GM18858 (cell line): ENCODE measurements at regions not wholly inside any gene's neighbourhood (a gene's known extent, or its start where the extent isn't known, plus 50 kb on each side); places are given as distances from the start of the nearest gene placed in this dataset.
"Not testable (repeated sequence)": the region's sequence is repeated elsewhere in the genome, so short reads cannot be mapped to it uniquely, and the experiment has no call there.

ENCODE experiments used
- ATAC-seq: cut with Tn5 transposase; IDR thresholded peaks from one replicate; pipeline ENCODE4 v1.9.1; 2021; ENCODE audit not compliant: unreplicated experiment

- ATAC-seq, result not testable (repeated sequence)
These were observed 50.2 kb upstream of the FCGR2A start for GRCh38 chr1:161454865-161455707.

- peak; percentile 57 for ATAC-seq
These were observed 51.0 kb upstream of the FCGR2A start for GRCh38 chr1:161453950-161454864.

DNA sequence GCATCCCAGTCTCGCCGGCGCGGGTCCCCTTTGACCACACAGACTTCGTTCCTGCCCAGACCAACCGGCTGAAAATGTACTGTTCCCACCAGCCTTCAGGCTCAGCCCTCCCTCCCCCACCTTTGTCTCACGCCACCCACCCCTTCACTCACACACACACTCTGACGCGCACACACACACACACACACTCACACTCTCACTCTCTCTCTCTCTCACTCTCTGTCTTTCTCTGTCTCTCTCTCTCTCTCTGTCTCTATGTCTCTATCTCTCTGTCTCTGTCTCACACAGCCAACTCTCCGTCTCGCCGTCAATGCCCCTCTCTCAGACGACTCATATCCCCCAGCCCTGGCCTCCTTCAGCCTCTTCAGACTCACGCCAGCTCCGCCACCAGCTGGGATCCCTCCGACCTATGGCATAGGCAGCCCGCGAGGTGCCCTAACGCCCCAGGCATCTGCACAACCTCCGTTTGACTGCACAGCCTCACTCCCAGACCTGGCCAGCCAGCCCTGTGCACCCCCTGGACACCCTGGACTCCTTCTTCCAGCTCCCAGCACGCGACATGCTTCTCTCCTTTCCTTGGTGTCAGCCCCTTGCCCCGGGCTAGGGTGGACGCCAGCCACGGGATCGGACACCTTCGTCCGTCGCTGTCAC, 53.4 kb upstream of the FCGR2A start:
- not testable (repeated sequence) for ATAC-seq

DNA sequence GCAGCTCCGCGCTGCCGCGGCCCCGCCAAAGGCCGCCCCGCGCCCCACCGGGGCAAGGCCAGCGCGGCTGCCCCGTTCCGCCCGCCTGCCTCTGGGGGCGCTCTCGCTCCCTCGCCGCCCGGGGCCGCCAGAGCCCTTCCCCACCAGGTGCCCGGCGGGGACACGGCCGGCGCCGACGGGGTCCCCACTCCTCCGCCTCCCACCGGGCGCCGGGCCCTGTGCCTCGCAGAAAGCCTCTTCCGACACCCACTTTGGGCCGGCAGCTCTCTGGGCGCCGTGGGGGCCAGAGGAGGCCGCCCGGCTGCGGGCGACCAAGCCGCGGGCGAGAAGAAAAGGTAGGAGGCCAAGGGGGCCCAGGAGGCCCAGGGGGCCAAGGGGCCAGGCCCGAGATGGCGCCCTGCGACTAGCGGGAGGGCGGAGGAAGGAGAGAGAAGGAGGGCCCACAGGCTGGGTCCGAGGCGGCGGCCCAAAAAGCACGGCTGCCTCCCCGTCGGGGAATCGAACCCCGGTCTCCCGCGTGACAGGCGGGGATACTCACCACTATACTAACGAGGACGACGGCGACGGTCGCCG, 57.4 kb upstream of the FCGR2A start:
- not testable (repeated sequence) for ATAC-seq

GRCh38 chr1:161447040-161447759, 58.1 kb upstream of the FCGR2A start:
- not testable (repeated sequence) for ATAC-seq

DNA sequence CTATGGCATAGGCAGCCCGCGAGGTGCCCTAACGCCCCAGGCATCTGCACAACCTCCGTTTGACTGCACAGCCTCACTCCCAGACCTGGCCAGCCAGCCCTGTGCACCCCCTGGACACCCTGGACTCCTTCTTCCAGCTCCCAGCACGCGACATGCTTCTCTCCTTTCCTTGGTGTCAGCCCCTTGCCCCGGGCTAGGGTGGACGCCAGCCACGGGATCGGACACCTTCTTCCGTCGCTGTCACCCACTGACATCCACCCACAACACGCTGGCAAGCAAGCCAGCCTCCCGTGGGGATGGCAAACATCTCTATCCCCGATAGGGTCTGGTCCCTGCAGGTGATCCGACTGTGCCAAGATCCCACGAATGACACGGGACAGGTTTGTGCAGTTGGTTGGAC, 60.5 kb upstream of the FCGR2A start:
- not testable (repeated sequence) for ATAC-seq

- ATAC-seq, result not testable (repeated sequence)
These were observed 61.0 kb upstream of the FCGR2A start for GRCh38 chr1:161444255-161444654.

GRCh38 chr1:161440312-161440894, 64.9 kb upstream of the FCGR2A start:
- ATAC-seq, result no peak

DNA sequence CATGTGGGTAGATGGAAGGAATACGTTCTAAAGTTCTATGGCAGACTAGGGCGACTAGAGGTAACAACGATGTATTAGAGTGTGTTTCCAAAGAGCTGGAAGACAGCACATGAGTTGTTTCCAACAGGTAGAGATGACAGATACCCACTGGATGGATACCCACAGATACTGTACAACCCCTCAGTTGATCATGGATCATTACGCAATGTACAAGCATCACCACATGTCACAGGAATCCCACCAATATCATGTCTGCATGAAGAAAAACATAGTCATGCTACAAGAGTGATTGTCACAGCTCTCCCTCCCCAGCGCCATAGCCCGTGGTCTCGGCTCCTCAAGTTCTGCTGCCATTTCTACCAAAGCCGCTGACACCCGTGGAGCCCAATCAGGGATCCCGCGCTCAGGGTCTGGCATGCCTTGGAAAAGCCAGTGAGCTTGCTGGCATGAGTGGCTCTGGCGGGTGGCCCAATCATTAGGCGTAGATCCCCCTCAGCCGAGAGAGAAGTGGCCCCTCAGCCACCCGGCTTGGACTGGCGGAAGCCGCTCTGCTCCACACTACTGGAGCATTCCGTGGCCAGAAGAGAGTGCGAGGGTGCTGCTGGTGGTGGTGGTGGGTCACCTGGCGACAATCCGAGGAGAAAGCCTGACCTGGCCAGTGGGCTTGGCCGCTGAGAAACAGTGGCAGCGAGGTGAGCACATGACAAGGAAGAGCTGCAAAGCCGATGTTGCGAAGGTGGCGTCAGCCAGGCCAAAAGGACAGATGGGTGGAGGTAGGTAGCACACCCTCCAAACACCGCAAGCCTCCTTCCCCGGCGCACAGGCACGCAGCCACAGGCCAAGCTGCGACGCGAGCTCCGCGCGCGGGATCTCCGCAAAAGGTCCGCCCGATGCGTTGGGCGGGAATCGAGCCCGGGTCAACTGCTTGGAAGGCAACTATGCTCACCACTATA, 65.7 kb upstream of the FCGR2A start:
- no peak for ATAC-seq

- ATAC-seq, result not testable (repeated sequence)
These were observed 65.5 kb upstream of the CFAP126 start for GRCh38 chr1:161433191-161433590.

DNA sequence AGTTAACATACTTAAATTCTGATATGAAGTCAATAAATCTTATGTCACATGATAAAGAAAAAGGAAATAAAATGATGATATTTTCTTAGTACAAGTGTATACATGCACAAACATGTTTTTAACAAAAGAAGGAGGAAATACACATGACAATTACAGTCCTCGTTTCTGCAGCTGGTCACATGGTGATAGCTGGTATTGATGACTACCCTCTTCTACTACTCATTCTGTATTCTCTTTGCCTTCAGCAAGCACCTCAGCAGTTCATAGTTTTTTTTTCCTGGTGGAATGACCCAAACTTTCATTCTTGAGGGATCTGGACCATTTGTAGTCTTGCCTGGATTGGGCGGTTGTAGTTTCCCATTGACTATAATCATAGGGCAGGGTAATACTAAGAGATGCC, 64.4 kb upstream of the CFAP126 start:
- no peak for ATAC-seq

GRCh38 chr1:161427733-161428516, 60.2 kb upstream of the CFAP126 start:
- peak; percentile 55 for ATAC-seq

- ATAC-seq, result not testable (repeated sequence)
These were observed 55.2 kb upstream of the CFAP126 start for GRCh38 chr1:161422914-161423313.

DNA sequence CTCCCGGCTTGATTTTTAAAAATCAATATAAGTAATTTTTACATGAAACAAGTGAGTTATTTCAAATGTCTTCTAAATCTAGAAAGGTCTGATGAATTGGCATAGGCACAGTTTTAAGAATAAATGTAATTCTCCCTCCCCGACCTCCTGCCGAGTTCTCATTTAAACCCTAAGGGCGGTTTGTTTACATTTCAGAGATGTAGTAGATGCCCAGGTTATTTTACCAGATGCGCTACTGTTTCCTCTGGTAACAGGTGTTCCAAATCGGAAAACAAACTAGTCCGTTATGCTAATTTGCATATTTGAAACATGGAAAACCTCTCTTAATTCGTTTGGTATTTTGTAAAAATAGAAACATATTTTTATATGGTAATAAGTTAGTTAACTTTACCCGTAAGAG, 53.8 kb upstream of the CFAP126 start:
- ATAC-seq, result no peak

- no peak for ATAC-seq
These were observed 53.2 kb upstream of the CFAP126 start for GRCh38 chr1:161420763-161421455.

DNA sequence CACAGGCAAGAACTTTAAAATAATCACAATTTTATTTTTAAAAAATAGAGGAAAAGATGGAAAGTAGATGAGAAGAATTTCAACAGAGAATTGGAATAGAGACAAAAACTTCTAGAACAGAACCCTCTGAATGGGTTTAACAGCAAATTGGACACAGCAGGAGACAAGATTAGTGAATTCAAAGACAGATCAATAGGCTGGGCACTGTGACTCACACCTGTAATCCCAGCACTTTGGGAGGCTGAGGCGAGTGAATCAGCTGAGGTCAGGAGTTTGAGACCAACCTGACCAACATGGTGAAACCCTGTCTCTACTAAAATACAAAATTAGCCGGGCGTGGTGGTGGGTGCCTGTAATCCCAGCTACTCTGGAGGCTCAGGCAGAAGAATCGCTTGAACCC, 49.9 kb upstream of the CFAP126 start:
- ATAC-seq, result not testable (repeated sequence)
